Mesothelial cell of epicardium (in vitro differentiated cells): ENCODE measurements at regions not wholly inside any gene's neighbourhood (a gene's known extent, or its start where the extent isn't known, plus 50 kb on each side); places are given as distances from the start of the nearest gene placed in this dataset.

ENCODE experiments used
- DNase-seq, 2 experiments: peaks; one replicate each; pipeline ENCODE4 v3.0.0; 2021; ENCODE audit warnings: low spot score in 2 of 2; ENCODE audit not compliant: unreplicated experiment in 2 of 2
- H3K27ac Mint-ChIP-seq: 2 replicates; pipeline ENCODE4 v1.8.0; 2021; ENCODE audit warnings: mixed read lengths
- H3K27me3 Mint-ChIP-seq: 2 replicates; pipeline ENCODE4 v1.8.0; 2021; ENCODE audit warnings: low read depth, mixed read lengths
- H3K36me3 Mint-ChIP-seq: 2 replicates; pipeline ENCODE4 v1.8.0; 2021; ENCODE audit warnings: mixed read lengths
- H3K4me1 Mint-ChIP-seq: 2 replicates; pipeline ENCODE4 v1.8.0; 2021; ENCODE audit warnings: mixed read lengths
- H3K4me3 Mint-ChIP-seq: 2 replicates; pipeline ENCODE4 v1.8.0; 2021; ENCODE audit warnings: mild to moderate bottlenecking, moderate library complexity, mixed read lengths
- H3K9me3 Mint-ChIP-seq: 2 replicates; pipeline ENCODE4 v1.8.0; 2021; ENCODE audit warnings: mixed read lengths
- CTCF ChIP-seq: fragments of 200-600 bp; sonication (generic); IDR thresholded peaks from one replicate; pipeline ENCODE4 v1.5.0; 2021; ENCODE audit warnings: antibody characterized with exemption; ENCODE audit not compliant: unreplicated experiment

GRCh38 chr2:83596592-83597282, 862.3 kb downstream of the SUCLG1 start:
- Mint-ChIP-seq H3K36me3 (no peaks in the 10 kb centered on the region), H3K27ac (peak overlapping the region; percentile 47), H3K9me3 (peaks cover 28% of the 10 kb centered on the region), H3K27me3 (no peaks in the 10 kb centered on the region), H3K4me1 (peaks cover 22% of the 10 kb centered on the region), H3K4me3 (no peak overlapping the region)
- DNase-seq, result no peak
- TF ChIP-seq CTCF, result no peak

GRCh38 chr2:83595926-83596325, 863.2 kb downstream of the SUCLG1 start:
- Mint-ChIP-seq H3K4me3 (no peak overlapping the region), H3K36me3 (no peaks in the 10 kb centered on the region), H3K4me1 (peaks cover 22% of the 10 kb centered on the region)

GRCh38 chr2:83595121-83595690, 863.9 kb downstream of the SUCLG1 start:
- Mint-ChIP-seq H3K4me1 (peaks cover 22% of the 10 kb centered on the region), H3K4me3 (no peak overlapping the region), H3K9me3 (peaks cover 23% of the 10 kb centered on the region), H3K36me3 (no peaks in the 10 kb centered on the region), H3K27me3 (no peaks in the 10 kb centered on the region), H3K27ac (peak overlapping the region; percentile 52)
- no peak for TF ChIP-seq CTCF
- DNase-seq, result no peak

More at GRCh38 chr2:83595926-83596325, 863.2 kb downstream of the SUCLG1 start:
- Mint-ChIP-seq H3K27me3 (no peaks in the 10 kb centered on the region), H3K9me3 (peaks cover 28% of the 10 kb centered on the region), H3K27ac (peak overlapping the region; percentile 52)
- no peak for DNase-seq
- TF ChIP-seq CTCF, result no peak

GRCh38 chr2:83594241-83595120, 864.6 kb downstream of the SUCLG1 start:
- Mint-ChIP-seq H3K36me3 (no peaks in the 10 kb centered on the region), H3K27ac (peak overlapping the region; percentile 39), H3K27me3 (no peaks in the 10 kb centered on the region), H3K9me3 (peaks cover 20% of the 10 kb centered on the region), H3K4me3 (no peak overlapping the region), H3K4me1 (peaks cover 22% of the 10 kb centered on the region)
- no peak for TF ChIP-seq CTCF
- DNase-seq, result no peak

- H3K9me3 Mint-ChIP-seq, result peaks cover 18% of the 10 kb centered on the region
- H3K36me3 Mint-ChIP-seq, result peaks cover 2% of the 10 kb centered on the region
- H3K4me1 Mint-ChIP-seq, result peaks cover 22% of the 10 kb centered on the region
- TF ChIP-seq CTCF, result no peak
- no peak for DNase-seq
- H3K4me3 Mint-ChIP-seq, result no peak overlapping the region
- H3K27ac Mint-ChIP-seq, result no peak overlapping the region
- no peaks in the 10 kb centered on the region for H3K27me3 Mint-ChIP-seq
These were observed 871.8 kb downstream of the SUCLG1 start for GRCh38 chr2:83587309-83587708.
